ENCODE measurements at regions not wholly inside any gene's neighbourhood (a gene's known extent, or its start where the extent isn't known, plus 50 kb on each side); places are given as distances from the start of the nearest gene placed in this dataset.

DNA sequence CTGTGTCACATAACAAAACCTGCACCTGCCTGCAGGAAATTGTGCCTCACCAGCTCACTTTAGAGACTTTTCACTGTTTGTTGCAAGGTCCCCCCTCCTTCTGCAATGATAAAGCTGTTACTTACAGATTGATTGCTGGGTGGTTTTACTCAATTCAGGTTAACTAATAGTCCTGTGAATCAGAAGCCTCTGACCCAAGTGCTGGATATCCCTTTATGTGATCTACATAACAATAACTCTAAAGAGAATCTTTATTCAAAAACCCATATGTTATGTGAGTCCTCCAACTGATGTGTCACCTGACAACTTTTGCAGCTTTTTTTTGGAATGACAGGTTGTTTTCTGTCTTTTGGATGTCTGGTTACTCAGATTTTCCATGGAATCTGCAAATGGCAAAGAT is 2323.6 kb upstream of the TENM3 start:
- ATAC-seq: no peak
- TF ChIP-seq POLR2A (IDR thresholded peaks at IDR 0.05): no peak
- TF ChIP-seq, protein P1, sequence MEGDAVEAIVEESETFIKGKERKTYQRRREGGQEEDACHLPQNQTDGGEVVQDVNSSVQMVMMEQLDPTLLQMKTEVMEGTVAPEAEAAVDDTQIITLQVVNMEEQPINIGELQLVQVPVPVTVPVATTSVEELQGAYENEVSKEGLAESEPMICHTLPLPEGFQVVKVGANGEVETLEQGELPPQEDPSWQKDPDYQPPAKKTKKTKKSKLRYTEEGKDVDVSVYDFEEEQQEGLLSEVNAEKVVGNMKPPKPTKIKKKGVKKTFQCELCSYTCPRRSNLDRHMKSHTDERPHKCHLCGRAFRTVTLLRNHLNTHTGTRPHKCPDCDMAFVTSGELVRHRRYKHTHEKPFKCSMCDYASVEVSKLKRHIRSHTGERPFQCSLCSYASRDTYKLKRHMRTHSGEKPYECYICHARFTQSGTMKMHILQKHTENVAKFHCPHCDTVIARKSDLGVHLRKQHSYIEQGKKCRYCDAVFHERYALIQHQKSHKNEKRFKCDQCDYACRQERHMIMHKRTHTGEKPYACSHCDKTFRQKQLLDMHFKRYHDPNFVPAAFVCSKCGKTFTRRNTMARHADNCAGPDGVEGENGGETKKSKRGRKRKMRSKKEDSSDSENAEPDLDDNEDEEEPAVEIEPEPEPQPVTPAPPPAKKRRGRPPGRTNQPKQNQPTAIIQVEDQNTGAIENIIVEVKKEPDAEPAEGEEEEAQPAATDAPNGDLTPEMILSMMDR (IDR thresholded peaks at IDR 0.05): no peak
- no peaks in the 10 kb centered on the region for H3K4me1 ChIP-seq

DNA sequence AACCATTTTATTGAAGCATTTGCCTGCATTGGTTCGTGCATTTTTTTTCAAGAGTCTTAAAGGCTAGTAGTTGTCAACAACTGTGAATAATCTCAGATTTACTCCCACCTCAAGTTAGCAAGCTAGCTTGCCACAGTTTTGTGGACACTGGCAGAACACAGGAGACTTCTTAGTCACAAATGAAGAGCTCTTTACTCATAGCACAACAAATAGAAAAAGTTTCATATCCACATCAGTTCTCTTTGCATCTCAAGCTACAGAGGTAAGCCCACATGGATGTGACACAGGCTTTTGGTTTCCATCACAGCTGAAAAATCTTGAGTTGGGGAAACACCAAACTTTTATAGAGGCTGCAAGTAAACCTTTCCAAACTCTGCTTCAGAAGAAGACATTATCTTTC is 2315.7 kb upstream of the TENM3 start:
- ATAC-seq: no peak
- no peaks in the 10 kb centered on the region for H3K4me1 ChIP-seq
- no peak for TF ChIP-seq POLR2A (IDR thresholded peaks at IDR 0.05)
- TF ChIP-seq, protein P1 (IDR thresholded peaks at IDR 0.05): no peak
- H3K36me3 ChIP-seq (replicated peaks in 1 of 2; ENCODE audit: insufficient read depth in 1 of 2, low read depth in 2 of 2): no peaks in the 10 kb centered on the region
- no peak for DNase-seq
- H3K9me3 ChIP-seq: no peaks in the 10 kb centered on the region
- no peaks in the 10 kb centered on the region for H3K27me3 ChIP-seq
- no peak overlapping the region for H3K4me3 ChIP-seq
- no peak overlapping the region for H3K27ac ChIP-seq
- 33 to 35% methylated on average over 1 of the region's 1 CpG for WGBS, 2 donors
- intact Hi-C loops (cut with DNase I): no loop called here

More for the DNA sequence above, 2323.6 kb upstream of the TENM3 start:
- Histone ChIP-seq H3K9me3 (no peaks in the 10 kb centered on the region), H3K27me3 (no peaks in the 10 kb centered on the region), H3K27ac (no peak overlapping the region), H3K4me3 (no peak overlapping the region), H3K36me3 (replicated peaks in 1 of 2; ENCODE audit: insufficient read depth in 1 of 2, low read depth in 2 of 2) (no peaks in the 10 kb centered on the region)
- intact Hi-C loops (cut with DNase I): no loop called here
- DNase-seq: no peak

DNA sequence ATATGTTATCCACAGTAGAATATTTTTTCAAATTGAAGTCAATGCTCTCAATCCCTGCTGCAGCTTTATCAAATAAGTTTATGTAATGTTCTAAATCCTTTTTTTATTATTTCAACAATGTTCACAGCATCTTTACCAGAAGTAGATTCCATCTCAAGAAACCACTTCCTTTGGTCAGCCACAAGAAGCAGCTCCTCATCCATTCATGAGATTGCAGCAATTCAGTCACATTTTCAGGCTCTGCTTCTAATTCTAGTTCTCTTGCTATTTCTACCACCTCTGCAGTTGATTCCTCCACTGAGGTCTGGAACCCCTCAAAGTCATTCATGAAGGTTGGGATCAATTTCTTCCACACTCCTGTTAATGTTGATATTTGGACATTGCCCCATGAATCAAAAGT is 2301.3 kb upstream of the TENM3 start:
- Histone ChIP-seq H3K9me3 (no peaks in the 10 kb centered on the region), H3K27ac (no peak overlapping the region), H3K27me3 (no peaks in the 10 kb centered on the region), H3K4me1 (no peaks in the 10 kb centered on the region), H3K4me3 (no peak overlapping the region), H3K36me3 (replicated peaks in 1 of 2; ENCODE audit: insufficient read depth in 1 of 2, low read depth in 2 of 2) (no peaks in the 10 kb centered on the region)
- no peak for ATAC-seq
- no peak for DNase-seq
- no peak for TF ChIP-seq POLR2A (IDR thresholded peaks at IDR 0.05)
- intact Hi-C loops (cut with DNase I): no loop called here

DNA sequence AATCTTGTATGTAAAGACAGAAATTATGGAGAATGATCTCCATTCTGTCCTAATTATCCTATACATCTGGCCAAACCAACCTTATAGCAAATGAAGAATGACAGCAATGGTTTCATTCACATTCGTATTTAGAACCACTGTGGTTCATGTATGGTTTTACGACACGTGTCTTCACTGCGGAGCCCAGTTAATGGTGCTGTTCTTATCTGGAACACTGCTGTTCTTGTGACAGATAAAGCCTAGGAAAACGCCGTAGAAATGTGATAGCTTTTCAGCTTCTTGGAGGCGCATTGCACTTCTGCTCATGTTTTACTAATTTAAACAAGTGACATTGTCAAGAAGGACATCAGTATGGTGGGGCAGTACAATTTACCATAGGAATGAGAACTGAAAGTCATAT is 2266.4 kb upstream of the TENM3 start:
- H3K4me3 ChIP-seq: no peak overlapping the region
- no peak for TF ChIP-seq POLR2A (IDR thresholded peaks at IDR 0.05)
- TF ChIP-seq, protein P1 (IDR thresholded peaks at IDR 0.05): no peak
- no peaks in the 10 kb centered on the region for H3K27me3 ChIP-seq
- 64 to 69% methylated on average over 7 of the region's 7 CpGs for WGBS, 2 donors
- H3K9me3 ChIP-seq: no peaks in the 10 kb centered on the region
- H3K4me1 ChIP-seq: no peaks in the 10 kb centered on the region
- no peak overlapping the region for H3K27ac ChIP-seq
- ATAC-seq (no peak), DNase-seq (no peak)
- H3K36me3 ChIP-seq (replicated peaks in 1 of 2; ENCODE audit: insufficient read depth in 1 of 2, low read depth in 2 of 2): no peaks in the 10 kb centered on the region
- intact Hi-C loops (cut with DNase I): no loop called here

DNA sequence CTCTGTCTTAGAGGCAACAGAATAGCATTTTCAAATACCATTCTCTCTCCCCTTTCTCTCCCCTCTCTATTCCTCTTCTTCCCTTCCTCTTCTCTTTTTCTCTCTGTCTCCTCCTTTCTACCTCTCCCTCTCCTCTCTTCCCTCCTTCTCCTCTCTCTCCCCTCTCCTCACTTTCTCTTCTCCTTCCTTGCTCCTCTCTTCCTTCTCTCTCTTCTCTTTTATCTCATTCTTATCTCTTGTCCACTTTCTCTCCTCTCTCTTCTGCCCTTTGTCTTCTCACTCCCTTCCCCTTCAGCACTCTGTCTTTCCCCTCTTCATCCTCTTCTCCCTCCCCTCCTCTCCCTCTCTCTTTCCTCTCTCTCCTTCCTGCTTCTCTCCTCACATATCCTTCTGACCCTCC is 2265.8 kb upstream of the TENM3 start:
- no peaks in the 10 kb centered on the region for H3K4me1 ChIP-seq
- no peak overlapping the region for H3K27ac ChIP-seq
- intact Hi-C loops (cut with DNase I): no loop called here
- H3K36me3 ChIP-seq (replicated peaks in 1 of 2; ENCODE audit: insufficient read depth in 1 of 2, low read depth in 2 of 2): no peaks in the 10 kb centered on the region
- no peaks in the 10 kb centered on the region for H3K27me3 ChIP-seq
- no peak for TF ChIP-seq POLR2A (IDR thresholded peaks at IDR 0.05)
- TF ChIP-seq, protein P1 (IDR thresholded peaks at IDR 0.05): no peak
- ATAC-seq (no peak), DNase-seq (no peak)
- no peaks in the 10 kb centered on the region for H3K9me3 ChIP-seq
- no peak overlapping the region for H3K4me3 ChIP-seq
